ENCODE measurements at regions not wholly inside any gene's neighbourhood (a gene's known extent, or its start where the extent isn't known, plus 50 kb on each side); places are given as distances from the start of the nearest gene placed in this dataset.
A peak's percentile ranks its signal among the peaks of the same experiment; 100 is the strongest.

DNA sequence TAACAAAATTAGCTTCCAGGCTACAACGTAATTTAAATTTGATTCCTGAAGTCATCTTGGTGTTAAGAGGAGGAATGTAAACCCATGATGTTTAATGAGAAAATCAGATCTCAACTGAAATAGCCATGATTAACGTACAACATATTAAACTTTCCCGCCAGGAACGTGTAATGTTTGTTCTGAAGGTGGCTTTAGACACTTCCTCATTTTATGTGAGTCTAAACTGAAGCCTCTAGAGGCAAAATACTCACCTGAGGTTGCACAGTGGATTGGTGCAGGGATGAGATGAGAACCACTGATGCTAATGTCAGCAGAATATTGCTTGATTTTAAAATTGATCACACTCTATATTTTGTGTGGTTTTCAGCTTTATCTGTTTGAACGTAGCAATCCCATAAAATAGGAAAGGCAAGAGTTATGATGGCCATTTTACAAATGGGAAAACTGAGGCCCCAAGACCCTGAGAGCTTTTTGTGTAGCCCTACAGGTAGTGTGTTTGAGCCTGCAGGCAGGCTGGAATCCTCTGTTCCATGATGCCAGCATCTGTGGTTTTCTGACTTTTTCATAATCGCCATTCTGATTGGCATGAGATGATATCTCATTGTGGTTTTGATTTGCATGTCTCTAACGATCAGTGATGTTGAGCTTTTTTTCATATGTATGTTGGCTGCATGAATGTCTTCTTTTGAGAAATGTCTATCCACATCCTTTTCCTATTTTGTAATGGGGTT lies 243.7 kb upstream of the BMPER start:
- DNase-seq (ENCODE audit: low spot score) = no peak

DNA sequence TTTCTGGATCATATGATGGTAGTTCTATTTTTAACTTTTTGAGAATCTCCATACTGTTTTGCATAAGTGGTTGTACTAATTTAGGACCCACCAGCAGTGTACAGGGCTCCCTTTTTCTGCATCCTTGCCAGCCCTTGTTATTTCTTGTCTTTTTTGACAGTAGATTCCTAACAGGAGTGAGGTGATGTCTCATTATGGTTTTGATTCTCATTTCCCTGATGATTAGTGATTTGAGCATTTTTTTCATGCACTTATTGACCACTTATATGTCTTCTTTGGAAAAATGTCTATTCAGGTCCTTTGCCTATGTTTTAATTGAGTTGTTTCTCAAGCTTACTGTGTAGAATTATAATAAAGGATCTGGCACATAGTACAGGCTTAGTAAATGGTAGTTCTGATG lies 238.8 kb upstream of the BMPER start:
- no peak for DNase-seq (ENCODE audit: low spot score)

DNA sequence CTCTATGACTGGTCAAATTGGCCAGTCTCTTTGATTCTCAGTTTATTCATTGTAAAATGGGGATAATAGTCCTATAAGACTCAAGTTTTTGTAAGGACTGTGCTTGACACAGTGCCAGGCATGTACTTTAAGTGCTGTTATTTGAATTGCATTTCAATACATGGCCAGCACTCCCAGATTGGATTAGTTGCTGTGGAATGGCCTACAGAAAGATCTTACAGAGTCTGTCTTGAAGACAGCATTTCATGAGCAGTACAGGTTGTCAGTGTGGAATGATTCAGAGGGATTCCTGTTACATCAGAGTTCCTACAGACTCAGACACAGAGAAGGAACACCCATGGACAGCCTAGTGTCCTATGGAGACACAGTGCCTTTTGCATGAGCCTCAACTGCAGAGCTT lies 238.1 kb upstream of the BMPER start:
- DNase-seq (ENCODE audit: low spot score) = no peak

DNA sequence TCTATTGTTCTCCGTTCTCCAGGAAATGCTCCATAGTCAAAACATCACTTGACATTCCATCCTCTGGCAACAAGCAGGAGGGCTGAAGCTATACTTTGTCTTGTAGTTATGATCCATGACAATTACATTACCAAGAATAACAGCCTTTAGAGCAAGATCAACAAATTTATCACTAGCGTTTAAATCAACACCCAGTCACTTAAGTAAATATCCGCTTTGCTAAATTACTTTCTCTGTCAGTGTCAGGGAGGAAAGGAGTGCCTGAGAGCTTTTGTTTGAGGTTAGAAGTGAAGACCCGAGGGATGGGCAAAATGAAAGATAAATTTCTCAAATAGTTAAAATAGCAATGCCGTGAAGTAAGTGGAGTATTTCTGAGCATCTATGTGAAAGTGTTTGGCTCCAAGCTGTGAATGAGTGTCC lies 236.1 kb upstream of the BMPER start:
- no peak for DNase-seq (ENCODE audit: low spot score)

DNA sequence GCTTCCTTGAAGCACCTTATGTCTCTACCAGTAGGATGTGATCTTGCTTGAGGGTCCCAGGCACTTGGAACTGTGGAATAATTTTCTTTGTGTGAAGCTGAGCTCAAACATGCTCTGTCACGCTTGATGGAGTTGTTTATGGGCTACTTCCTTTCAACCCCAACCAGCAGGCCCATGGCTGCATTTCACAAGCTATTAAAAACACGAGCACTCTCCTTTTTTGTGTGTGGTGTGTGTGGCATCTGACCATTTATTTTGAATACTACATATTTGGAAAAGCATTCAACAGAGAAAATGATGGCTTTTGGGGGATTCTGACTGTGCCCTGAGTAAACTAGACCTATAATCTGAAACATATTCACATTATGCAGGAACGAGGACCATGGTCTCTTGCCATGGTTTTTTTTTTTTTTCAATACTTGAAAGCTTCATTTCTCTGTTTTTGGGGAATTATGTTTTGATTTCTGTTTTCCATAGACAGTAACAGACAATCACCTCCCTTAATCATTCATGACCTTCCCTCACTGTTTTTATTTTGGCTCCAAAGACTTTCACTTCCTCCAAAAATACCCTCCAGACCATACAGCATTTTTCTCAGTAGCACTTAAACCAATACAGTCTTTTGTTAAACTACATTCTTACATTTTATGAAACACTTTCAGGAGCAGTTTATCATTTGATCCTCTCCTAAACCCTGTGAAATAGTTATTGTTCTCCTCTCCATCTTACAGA lies 233.6 kb upstream of the BMPER start:
- no peak for DNase-seq (ENCODE audit: low spot score)

DNA sequence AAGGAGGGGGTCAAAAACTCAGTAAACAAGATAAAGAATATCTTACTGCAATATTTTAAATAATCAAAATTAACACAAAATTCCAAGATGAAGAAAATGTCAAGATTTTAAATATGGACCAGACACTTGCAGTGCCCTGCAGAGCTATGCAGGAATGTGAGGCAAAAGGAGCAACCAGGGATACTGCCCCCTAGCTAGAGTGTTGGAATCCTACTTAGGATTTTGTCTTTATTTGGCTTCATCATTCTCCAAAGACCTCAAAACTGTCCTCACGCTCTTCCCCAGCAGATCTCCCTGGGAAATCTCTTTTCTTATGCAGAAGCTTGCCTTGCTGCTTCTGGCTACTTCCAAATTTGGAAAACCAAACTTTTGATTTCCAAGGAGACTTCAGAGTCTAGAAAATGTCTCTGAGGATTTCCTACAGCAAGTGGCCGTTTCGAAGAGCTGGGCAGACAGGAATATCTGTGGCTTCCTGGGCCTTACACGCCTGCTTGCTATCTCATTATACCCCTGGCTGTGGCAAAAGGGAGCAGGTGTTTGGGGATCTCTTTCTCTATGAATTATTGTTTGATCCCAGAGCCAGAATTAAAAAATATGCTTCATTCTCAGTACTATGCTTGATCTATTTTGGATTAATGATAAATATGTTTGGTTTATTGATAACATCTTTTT lies 232.2 kb upstream of the BMPER start:
- no peak for DNase-seq (ENCODE audit: low spot score)

DNA sequence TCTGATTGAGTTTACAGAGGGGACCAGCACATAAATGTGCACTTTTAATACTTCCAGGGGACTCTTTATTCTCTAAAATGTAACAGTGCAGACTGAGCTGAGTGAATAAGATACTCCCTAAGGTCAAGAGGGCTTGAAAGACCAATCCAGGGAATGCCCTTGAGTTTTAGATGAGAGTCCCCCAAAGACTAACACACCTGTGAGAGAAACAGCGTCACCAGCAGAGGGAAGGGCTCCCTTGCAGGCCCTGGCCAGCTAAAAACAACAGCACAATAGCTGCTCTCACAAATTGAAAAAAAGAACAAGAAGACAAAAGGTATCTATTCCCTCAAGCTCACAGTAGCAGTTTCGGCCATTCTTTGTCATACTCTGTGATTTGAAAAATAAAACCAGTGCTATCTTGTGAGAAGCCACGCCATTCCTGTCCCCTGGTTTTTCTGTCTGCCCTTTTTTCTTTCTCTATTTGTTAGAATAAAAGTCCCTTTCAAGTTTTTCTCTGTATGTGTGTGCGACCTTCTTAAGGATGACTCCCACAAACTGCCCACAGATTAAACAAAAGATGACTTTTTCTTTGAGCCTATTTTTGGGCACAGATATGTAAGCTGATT lies 230.4 kb upstream of the BMPER start:
- no peak for DNase-seq (ENCODE audit: low spot score)

DNA sequence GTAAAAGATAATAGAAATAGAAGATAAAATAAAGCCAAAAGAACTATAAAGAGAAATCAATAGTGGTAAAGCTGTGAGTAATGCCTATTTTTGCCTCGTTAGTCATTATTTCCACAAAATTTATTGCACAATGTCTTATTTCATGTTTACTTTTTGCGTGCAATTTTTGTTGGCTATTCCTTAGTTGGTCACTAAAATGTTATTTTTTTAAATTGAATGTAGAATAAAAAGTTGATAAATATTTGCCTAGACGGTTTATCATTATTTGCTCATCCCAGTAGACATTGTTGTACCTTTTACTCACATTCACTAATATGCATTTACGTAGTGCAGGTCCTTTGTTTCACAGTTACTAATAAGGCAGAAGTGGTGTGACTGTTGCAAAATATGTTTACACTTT lies 227.8 kb upstream of the BMPER start:
- no peak for DNase-seq (ENCODE audit: low spot score)

DNA sequence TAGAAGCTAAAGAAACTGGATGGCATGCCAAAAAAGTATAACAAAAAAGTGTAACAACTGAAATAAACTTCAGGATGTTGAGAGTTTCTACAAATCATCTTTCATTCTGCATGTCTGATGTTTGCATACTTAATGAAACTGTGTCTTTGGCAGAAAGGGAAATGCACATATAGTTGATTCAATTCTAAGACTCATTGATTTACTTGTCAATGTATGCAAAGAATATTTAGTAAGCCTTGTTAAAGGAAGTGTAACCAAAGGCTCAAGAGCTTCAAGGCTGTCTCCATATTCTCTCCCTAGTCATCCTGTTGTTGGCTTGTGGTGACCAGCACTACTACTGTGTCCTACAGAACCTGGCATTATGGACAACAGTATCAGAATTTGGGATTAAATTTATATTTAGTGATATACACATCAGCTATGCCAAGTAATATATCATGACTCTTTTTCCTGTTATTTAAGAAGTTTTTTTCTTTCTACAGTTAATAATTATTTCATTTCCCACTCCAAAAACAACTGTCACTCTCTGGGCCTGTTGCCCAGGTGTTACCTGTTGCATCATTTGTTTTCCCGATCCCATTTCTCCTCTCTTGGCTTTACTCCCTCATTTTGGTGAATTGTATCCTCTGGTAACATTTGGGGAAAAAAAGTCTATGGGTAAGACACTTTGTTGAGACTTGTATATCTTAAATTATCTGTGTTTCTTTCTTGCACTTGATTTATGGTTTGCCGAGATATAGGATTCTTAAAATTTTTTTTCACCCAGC lies 226.6 kb upstream of the BMPER start:
- DNase-seq (ENCODE audit: low spot score) = no peak

DNA sequence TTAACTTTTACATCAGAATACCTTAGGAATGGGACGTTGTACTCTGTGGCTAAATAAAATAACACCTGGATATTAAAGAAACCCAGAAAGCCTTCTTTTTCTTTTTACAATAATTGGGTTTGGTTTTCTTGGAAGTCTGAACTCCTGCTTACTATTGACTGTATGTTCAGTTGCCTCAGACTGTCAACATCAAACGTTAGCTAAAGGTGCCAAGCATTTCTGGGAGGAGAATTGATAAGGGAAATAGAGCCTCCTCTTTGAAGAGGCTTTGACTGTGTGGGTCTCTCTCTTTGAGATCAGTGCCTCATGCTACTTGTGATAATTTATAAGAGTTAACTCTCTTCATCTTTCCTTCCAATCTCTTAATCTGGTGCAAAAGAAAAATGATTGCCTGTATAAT lies 224.7 kb upstream of the BMPER start:
- DNase-seq (ENCODE audit: low spot score) = no peak

DNA sequence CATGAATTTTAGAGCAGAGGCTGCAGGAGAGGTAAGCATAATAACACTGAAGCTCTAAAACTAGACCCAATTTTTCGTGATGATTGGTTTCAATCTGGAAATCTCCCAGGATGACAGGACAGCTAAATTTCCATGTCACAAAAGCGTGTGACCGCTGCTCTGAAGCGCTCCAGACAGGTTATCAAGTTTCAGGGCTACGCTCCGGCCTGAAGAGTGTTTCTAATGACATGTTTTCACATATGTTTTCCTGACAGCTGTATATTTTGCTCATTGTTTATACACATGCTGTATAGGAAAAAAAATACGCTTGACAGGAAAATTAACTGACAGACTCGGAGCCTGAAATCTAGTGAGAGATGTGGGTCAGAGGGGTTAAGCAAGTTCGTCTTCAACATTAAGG lies 219.8 kb upstream of the BMPER start:
- peak; percentile 16 for DNase-seq (ENCODE audit: low spot score)

DNA sequence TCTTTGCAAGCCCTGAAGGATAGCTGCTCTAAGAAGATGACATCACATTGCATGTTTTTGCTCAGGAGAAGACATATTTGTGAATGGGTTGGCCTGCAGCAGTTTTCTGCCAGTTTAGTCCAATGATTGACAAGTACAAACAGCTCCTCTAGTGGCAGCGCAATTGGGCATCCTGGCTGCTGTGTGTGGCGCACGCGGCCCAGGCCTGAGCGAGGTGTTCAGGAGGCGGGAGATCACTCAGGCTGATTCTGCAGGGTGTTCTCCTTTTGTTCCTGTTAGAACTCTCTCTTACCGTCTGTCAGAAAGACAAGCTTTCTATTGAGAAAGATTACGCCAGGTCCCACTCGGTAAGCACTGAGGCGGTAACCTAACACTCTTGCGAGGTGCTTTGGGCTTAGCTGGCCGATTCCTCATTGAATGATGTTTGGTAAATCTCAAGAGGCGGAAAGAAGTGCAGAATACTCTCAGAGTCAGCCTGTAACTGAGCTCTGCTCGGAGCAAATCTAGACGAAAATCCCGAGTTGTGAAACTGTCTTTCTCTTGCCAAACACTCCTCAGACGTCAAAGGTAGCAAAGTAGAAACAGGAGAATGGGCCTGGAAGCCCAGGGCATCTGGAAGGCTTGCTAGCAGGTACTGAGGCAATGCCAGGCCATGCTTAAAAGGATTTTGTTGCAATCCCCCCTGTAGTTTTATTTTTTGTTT lies 219.2 kb upstream of the BMPER start:
- peak; percentile 42 for DNase-seq (ENCODE audit: low spot score)

DNA sequence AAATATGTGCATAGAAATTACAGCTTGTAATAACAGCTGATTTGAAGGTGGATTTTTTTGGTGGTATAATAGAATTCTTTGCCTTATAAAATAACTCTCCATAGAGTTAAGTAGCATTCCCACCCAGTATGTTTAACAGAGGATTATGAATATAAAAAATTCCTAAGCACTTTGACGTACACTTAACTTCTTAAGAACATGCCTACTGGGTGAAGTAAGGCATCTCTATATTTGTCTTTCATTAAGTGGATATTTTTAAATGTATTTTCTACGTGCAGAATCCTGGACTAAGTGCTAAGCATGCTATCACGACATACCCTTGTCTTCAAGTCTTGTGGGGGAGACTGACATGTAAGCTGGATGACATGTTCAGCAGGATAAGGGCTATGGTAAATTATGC lies 217.7 kb upstream of the BMPER start:
- no peak for DNase-seq (ENCODE audit: low spot score)

DNA sequence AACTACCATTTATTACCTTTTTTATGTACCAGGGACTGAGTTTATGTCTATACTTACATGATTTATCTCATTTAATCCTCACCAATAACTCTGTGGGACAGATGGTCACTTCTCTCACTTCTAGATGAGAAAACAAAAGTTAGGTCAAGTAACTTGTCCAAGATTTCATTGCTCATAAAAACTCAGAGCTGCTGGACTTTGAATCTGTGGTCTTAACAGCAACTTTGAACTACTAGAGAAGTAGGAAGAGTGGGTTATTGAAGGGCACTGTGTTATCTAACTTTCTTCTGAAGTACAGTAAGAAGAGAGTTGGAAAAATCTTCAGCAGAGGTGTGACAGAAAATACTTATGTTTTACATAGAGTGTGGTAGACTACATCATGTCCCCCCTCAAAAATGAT lies 214.2 kb upstream of the BMPER start:
- no peak for DNase-seq (ENCODE audit: low spot score)

DNA sequence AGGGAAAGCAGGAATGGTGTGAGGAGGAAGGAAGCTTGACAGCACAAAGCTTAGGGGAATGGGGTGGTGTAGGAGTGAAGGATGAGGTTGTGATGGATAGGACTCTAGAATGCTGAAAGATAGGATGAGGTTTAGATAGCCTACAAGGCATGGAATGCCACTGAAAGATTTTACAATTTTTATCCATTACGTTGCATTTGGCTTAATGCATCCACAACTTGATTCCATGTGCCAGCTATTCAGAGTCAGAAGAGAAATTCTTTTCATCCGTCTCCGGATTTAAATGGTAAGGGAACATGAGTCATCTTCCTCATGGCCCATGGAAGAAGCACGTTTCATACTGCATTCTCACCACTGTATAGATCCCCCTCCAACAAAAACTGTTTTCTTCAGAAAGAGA lies 212.4 kb upstream of the BMPER start:
- DNase-seq (ENCODE audit: low spot score) = no peak

DNA sequence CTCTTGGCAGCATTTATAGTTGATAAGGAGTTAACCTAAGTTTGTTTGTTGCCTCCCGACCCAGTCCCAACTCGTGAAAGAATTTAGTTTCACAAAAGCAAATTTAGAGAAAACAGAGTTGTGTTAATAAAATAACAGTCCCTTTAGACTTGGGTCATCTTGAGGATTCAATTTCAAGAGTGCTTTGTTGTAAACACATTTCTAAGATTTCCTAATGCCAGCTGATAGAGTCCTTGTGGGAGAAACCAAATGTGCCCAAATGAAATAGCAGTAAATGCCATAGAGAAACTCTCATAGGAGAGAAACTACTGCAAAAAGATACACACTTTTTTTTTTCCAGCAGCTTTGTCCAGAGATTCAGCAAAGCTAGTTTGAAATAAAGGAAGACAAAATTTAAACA lies 211.3 kb upstream of the BMPER start:
- no peak for DNase-seq (ENCODE audit: low spot score)

DNA sequence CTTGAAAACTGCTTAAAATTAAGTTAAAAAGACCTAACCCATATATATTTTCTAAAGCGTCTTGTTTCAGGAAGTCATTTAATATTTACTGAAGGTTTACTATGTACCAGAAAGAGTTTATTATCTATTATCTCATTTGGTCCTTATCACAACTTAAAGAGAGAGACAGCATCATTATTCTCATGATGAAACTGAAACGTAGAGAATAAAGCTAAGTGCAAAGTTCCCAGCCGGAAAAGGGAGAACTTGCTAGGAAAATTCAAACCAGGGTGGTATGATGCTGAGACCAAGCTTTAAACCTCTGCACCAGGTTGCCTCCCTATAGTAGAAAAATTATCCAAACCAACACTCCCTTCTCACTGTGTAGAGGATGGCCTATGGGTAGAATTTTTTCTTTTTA lies 207.7 kb upstream of the BMPER start:
- no peak for DNase-seq (ENCODE audit: low spot score)

DNA sequence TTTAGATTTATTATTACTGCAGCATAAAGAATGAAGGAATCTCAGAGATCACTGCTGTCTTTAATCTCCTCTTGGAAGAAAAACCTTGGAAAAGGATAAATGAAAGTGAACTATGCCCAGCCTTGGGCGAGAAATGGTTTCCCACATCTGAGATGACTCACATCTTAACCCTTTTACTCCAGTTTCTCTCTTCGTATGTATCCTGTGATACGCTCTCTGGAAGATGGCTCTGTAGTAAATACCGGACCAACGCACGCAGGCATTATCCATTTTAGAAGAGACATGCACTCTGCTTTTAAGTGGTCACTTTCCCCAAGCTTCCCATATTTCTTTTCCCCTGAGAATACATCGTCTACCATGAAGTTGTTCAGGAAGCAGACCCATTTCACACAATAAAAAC lies 207.3 kb upstream of the BMPER start:
- DNase-seq (ENCODE audit: low spot score) = no peak

DNA sequence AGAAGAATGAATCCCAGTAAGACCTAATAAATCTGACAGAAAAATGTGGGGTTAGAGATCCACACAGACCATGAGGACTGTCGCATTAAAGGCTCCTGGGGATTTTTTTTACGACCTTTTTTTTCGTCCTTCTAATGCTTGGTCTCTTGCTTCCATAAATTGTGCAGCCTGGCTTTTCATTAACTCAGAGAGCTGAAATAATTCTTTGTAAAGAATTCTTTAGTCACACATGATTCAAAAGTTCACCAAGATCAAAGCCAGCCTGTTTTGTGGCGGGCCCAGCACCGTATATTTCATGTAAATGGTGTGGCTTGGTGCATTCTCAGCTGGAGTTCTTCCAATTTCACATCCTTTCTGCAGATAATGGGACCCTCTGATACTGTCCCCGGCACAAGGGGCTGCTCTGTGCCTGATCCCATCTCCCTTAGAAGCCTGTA lies 206.6 kb upstream of the BMPER start:
- no peak for DNase-seq (ENCODE audit: low spot score)

DNA sequence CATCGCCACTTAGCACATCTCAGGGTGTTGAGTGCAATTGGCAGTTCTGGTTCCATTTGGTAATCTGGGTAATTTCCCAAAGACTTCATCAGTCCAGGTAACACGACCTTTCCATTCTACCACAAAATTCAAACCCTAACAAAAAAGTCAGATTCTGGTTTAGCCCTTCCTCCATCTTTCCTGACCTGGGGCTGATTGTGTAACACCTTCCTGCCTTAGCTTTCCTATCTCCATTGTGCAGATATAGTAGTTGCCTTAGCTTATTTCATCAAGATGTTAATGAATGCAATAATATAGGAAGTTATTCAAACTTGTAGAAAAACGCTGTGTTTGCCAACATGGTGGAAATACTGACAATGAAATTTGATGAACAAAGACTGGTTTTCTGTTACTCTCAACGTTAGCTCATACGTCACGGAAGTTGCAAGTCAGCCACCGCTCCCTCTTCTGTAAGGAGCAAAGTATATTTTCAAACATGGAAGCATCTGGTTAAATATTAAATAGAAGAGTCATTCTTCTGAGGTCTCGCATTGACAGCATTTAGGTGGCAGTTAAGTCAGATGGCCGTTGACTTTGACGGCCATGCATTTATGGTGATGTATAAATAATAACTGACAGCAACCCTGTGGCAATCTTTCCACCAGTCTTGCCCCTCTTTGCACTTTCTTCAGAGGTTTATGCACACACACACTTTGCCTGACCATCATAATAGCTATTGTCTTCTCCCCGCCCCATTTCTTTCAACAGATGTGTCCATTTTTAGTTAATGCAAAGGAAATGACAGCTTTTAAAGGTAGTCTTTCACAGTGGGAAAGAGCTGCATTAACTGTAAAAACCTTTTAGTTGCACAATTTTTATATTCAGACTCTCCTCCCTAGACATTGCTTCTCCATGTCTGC lies 205.1 kb upstream of the BMPER start:
- no peak for DNase-seq (ENCODE audit: low spot score)
